GM23248 (cell line): ENCODE measurements at regions not wholly inside any gene's neighbourhood (a gene's known extent, or its start where the extent isn't known, plus 50 kb on each side); places are given as distances from the start of the nearest gene placed in this dataset.
"Not testable (repeated sequence)": the region's sequence is repeated elsewhere in the genome, so short reads cannot be mapped to it uniquely, and the experiment has no call there.

Source experiments
- DNase-seq: peaks from one replicate; pipeline ENCODE4 v3.0.0-alpha.2; 2015
- H2AFZ ChIP-seq: fragments of 200-600 bp; sonication (generic); 2 replicates; pipeline ENCODE4 v1.6.1; 2016; ENCODE audit warnings: antibody characterized with exemption
- H3F3A ChIP-seq: fragments of 200-600 bp; sonication (generic); 2 replicates; pipeline ENCODE4 v1.6.1; 2016; ENCODE audit warnings: mild to moderate bottlenecking, antibody characterized with exemption, mixed run types; ENCODE audit not compliant: insufficient read depth
- H3K27ac ChIP-seq: fragments of 200-600 bp; sonication (generic); 2 replicates; pipeline ENCODE4 v1.5.1; 2016; ENCODE audit warnings: mild to moderate bottlenecking
- H3K27me3 ChIP-seq: fragments of 200-600 bp; sonication (generic); replicated peaks from 2 replicates; pipeline ENCODE4 v1.6.1; 2016; ENCODE audit warnings: mild to moderate bottlenecking; ENCODE audit not compliant: insufficient read depth
- H3K36me3 ChIP-seq: fragments of 200-600 bp; sonication (generic); 2 replicates; pipeline ENCODE4 v1.6.1; 2016; ENCODE audit warnings: low read depth, mild to moderate bottlenecking
- H3K4me1 ChIP-seq: fragments of 200-600 bp; sonication (generic); 2 replicates; pipeline ENCODE4 v1.6.1; 2016; ENCODE audit warnings: mild to moderate bottlenecking; ENCODE audit not compliant: insufficient read depth
- H3K4me2 ChIP-seq: fragments of 200-600 bp; sonication (generic); one replicate; pipeline ENCODE4 v1.6.1; 2016; ENCODE audit warnings: mild to moderate bottlenecking; ENCODE audit not compliant: unreplicated experiment
- H3K4me3 ChIP-seq: fragments of 200-600 bp; sonication (generic); 2 replicates; pipeline ENCODE4 v1.5.1; 2016; ENCODE audit warnings: mild to moderate bottlenecking
- H3K79me2 ChIP-seq: fragments of 200-600 bp; sonication (generic); 2 replicates; pipeline ENCODE4 v1.6.1; 2016; ENCODE audit warnings: mild to moderate bottlenecking; ENCODE audit not compliant: insufficient read depth
- H3K9ac ChIP-seq: fragments of 200-600 bp; sonication (generic); 2 replicates; pipeline ENCODE4 v1.6.1; 2016; ENCODE audit warnings: mild to moderate bottlenecking
- H3K9me2 ChIP-seq: fragments of 200-600 bp; sonication (generic); 2 replicates; pipeline ENCODE4 v1.6.1; 2016; ENCODE audit warnings: mixed run types, mild to moderate bottlenecking, moderate library complexity; ENCODE audit not compliant: insufficient read depth
- H3K9me3 ChIP-seq: fragments of 200-600 bp; sonication (generic); one replicate; pipeline ENCODE4 v1.6.1; 2017; ENCODE audit warnings: low read depth
- H4K20me1 ChIP-seq: fragments of 200-600 bp; sonication (generic); 2 replicates; pipeline ENCODE4 v1.6.0; 2016; ENCODE audit not compliant: insufficient read depth
- EZH2 ChIP-seq: fragments of 200-600 bp; sonication (generic); IDR thresholded peaks from 2 replicates; pipeline ENCODE4 v1.6.1; 2018; ENCODE audit warnings: antibody characterized with exemption, mild to moderate bottlenecking; ENCODE audit not compliant: insufficient read depth, poor library complexity, severe bottlenecking
- EZH2phosphoT487 ChIP-seq: fragments of 200-600 bp; sonication (generic); IDR thresholded peaks from 2 replicates; pipeline ENCODE4 v1.6.1; 2018; ENCODE audit warnings: antibody characterized with exemption, moderate library complexity, mild to moderate bottlenecking, low read depth; ENCODE audit not compliant: insufficient read depth
- WGBS, 2 experiments: methylation state at CpG; one replicate each; pipeline ENCODE4 v1.1.6; 2015 to 2017; ENCODE audit warnings: low lambda C conversion rate in 2 of 2, low coverage in 1 of 2; ENCODE audit errors: missing lambda C conversion rate in 2 of 2; 5-methylcytosine and 5-hydroxymethylcytosine counted together
- in situ Hi-C: fragments of 300-500 bp; cut with MboI; formaldehyde crosslinking; loops from 2 replicates; pipeline ENCODE4 v1.15.0; 2020

GRCh38 chr6:144785056-144785455 is 499.9 kb downstream of the UTRN start:
- Histone ChIP-seq H3F3A (no peaks in the 10 kb centered on the region), H3K4me1 (no peaks in the 10 kb centered on the region), H3K27me3 (no peaks in the 10 kb centered on the region), H4K20me1 (no peaks in the 10 kb centered on the region), H2AFZ (no peak overlapping the region), H3K4me2 (no peak overlapping the region), H3K36me3 (peaks cover 9% of the 10 kb centered on the region), H3K27ac (no peak overlapping the region), H3K9me2 (no peaks in the 10 kb centered on the region; the same call in 1 of the 2 replicates), H3K9me3 (no peaks in the 10 kb centered on the region), H3K9ac (no peak overlapping the region), H3K4me3 (no peak overlapping the region), H3K79me2 (no peaks in the 10 kb centered on the region)
- in situ Hi-C loops: no loop called here
- TF ChIP-seq EZH2phosphoT487: no peak
- DNase-seq: no peak
- 70 to 80% methylated on average over 3 of the region's 3 CpGs for WGBS, 2 experiments

- Histone ChIP-seq H3K27me3 (no peaks in the 10 kb centered on the region), H4K20me1 (no peaks in the 10 kb centered on the region), H3K27ac (no peak overlapping the region), H3K9me2 (no peaks in the 10 kb centered on the region; the same call in 1 of the 2 replicates), H3K4me3 (no peak overlapping the region), H3K4me1 (no peaks in the 10 kb centered on the region), H3K4me2 (no peak overlapping the region), H2AFZ (no peak overlapping the region), H3K9me3 (no peaks in the 10 kb centered on the region), H3K79me2 (no peaks in the 10 kb centered on the region), H3K36me3 (peaks cover 15% of the 10 kb centered on the region), H3K9ac (no peak overlapping the region), H3F3A (no peaks in the 10 kb centered on the region)
- in situ Hi-C loops: no loop called here
- TF ChIP-seq EZH2: no peak
- TF ChIP-seq EZH2phosphoT487: no peak
- DNase-seq: no peak
- 96% methylated on average over 2 of the region's 2 CpGs for WGBS, 2 experiments
Measured at GRCh38 chr6:144786825-144787224, 501.7 kb downstream of the UTRN start.

GRCh38 chr6:144793744-144794143 is 508.6 kb downstream of the UTRN start:
- Histone ChIP-seq H4K20me1 (no peaks in the 10 kb centered on the region), H3K9ac (no peak overlapping the region), H3K27ac (no peak overlapping the region), H3K9me2 (no peaks in the 10 kb centered on the region), H3K36me3 (peaks cover 31% of the 10 kb centered on the region), H3K9me3 (no peaks in the 10 kb centered on the region), H2AFZ (no peak overlapping the region), H3K4me3 (no peak overlapping the region), H3K27me3 (no peaks in the 10 kb centered on the region), H3K4me1 (peaks cover 16% of the 10 kb centered on the region), H3F3A (peaks cover 23% of the 10 kb centered on the region), H3K4me2 (no peak overlapping the region), H3K79me2 (no peaks in the 10 kb centered on the region)
- WGBS, 2 experiments: 85 to 88% methylated on average over 4 of the region's 4 CpGs
- in situ Hi-C loops: no loop called here
- DNase-seq: no peak
- no peak for TF ChIP-seq EZH2
- no peak for TF ChIP-seq EZH2phosphoT487

GRCh38 chr6:144795022-144795421 is 509.9 kb downstream of the UTRN start:
- WGBS, 2 experiments: 97% methylated on average over 2 of the region's 2 CpGs
- H3K27ac ChIP-seq, H2AFZ ChIP-seq, H3K27me3 ChIP-seq, H3K9me2 ChIP-seq, DNase-seq, in situ Hi-C loops, H4K20me1 ChIP-seq, H3K9ac ChIP-seq, H3K4me3 ChIP-seq, H3K79me2 ChIP-seq, H3K4me2 ChIP-seq, H3K9me3 ChIP-seq: not testable (repeated sequence)
- H3F3A ChIP-seq: peaks cover 26% of the 10 kb centered on the region
- peaks cover 19% of the 10 kb centered on the region for H3K4me1 ChIP-seq
- peaks cover 22% of the 10 kb centered on the region for H3K36me3 ChIP-seq

- no peak for TF ChIP-seq EZH2
- peaks cover 19% of the 10 kb centered on the region for H3K4me1 ChIP-seq
- no peaks in the 10 kb centered on the region for H3K79me2 ChIP-seq
- H3K9me3 ChIP-seq: no peaks in the 10 kb centered on the region
- no peak overlapping the region for H2AFZ ChIP-seq
- H3K27ac ChIP-seq: no peak overlapping the region
- in situ Hi-C loops: no loop called here
- H3K27me3 ChIP-seq: no peaks in the 10 kb centered on the region
- peaks cover 26% of the 10 kb centered on the region for H3F3A ChIP-seq
- no peak overlapping the region for H3K9ac ChIP-seq
- no peak for DNase-seq
- 98 to 100% methylated on average over 2 of the region's 2 CpGs for WGBS, 2 experiments
- H3K9me2 ChIP-seq: no peaks in the 10 kb centered on the region
- no peaks in the 10 kb centered on the region for H4K20me1 ChIP-seq
- no peak overlapping the region for H3K4me3 ChIP-seq
- no peak overlapping the region for H3K4me2 ChIP-seq
- peaks cover 17% of the 10 kb centered on the region for H3K36me3 ChIP-seq
Measured at GRCh38 chr6:144796070-144796469, 510.9 kb downstream of the UTRN start.
